Smooth muscle cell (in vitro differentiated cells): ENCODE measurements at regions not wholly inside any gene's neighbourhood (a gene's known extent, or its start where the extent isn't known, plus 50 kb on each side); places are given as distances from the start of the nearest gene placed in this dataset.

Experiments used
- DNase-seq: peaks from one replicate; lab custom pipeline; 2025; ENCODE audit not compliant: unreplicated experiment; lab: John Stamatoyannopoulos, UW
- H2AFZ ChIP-seq: fragments of 200-600 bp; sonication (generic); 2 replicates; pipeline ENCODE4 v1.6.0; 2016; ENCODE audit warnings: antibody characterized with exemption, low read depth, mild to moderate bottlenecking
- H3F3A ChIP-seq: fragments of 200-600 bp; sonication (generic); 2 replicates; pipeline ENCODE4 v1.6.0; 2017; ENCODE audit warnings: antibody characterized with exemption, low read depth
- H3K27ac ChIP-seq: fragments of 200-600 bp; sonication (generic); 2 replicates; pipeline ENCODE4 v1.5.1; 2016; ENCODE audit warnings: low read depth, mild to moderate bottlenecking
- H3K27me3 ChIP-seq: fragments of 200-600 bp; sonication (generic); 2 replicates; pipeline ENCODE4 v1.6.1; 2016; ENCODE audit warnings: low read depth, mild to moderate bottlenecking
- H3K36me3 ChIP-seq: fragments of 200-600 bp; sonication (generic); 2 replicates; pipeline ENCODE4 v1.5.1; 2016; ENCODE audit warnings: low read depth
- H3K4me1 ChIP-seq: fragments of 200-600 bp; sonication (generic); 2 replicates; pipeline ENCODE4 v1.5.1; 2016; ENCODE audit warnings: low read depth
- H3K4me2 ChIP-seq: fragments of 200-600 bp; sonication (generic); 2 replicates; pipeline ENCODE4 v1.6.0; 2016; ENCODE audit warnings: mild to moderate bottlenecking
- H3K4me3 ChIP-seq: fragments of 200-600 bp; sonication (generic); 2 replicates; pipeline ENCODE4 v1.5.1; 2016; ENCODE audit warnings: mild to moderate bottlenecking
- H3K79me2 ChIP-seq: fragments of 200-600 bp; sonication (generic); 2 replicates; pipeline ENCODE4 v1.6.0; 2016; ENCODE audit warnings: low read depth, mild to moderate bottlenecking
- H3K9ac ChIP-seq: fragments of 200-600 bp; sonication (generic); 2 replicates; pipeline ENCODE4 v1.6.0; 2016; ENCODE audit warnings: low read depth
- H3K9me3 ChIP-seq: fragments of 200-600 bp; sonication (generic); replicated peaks from 2 replicates; pipeline ENCODE4 v1.5.1; 2016; ENCODE audit warnings: low read depth
- H4K20me1 ChIP-seq: fragments of 200-600 bp; sonication (generic); 2 replicates; pipeline ENCODE4 v1.6.0; 2016; ENCODE audit warnings: low read depth
- CTCF ChIP-seq: fragments of 200-600 bp; sonication (generic); IDR thresholded peaks from 2 replicates; pipeline ENCODE4 v1.5.1; 2017; ENCODE audit warnings: borderline replicate concordance, mild to moderate bottlenecking, antibody characterized with exemption; ENCODE audit not compliant: insufficient read depth, poor library complexity, severe bottlenecking
- WGBS: methylation state at CpG from one replicate; pipeline ENCODE4 v1.1.7; 2016; ENCODE audit warnings: low lambda C conversion rate; 5-methylcytosine and 5-hydroxymethylcytosine counted together

DNA sequence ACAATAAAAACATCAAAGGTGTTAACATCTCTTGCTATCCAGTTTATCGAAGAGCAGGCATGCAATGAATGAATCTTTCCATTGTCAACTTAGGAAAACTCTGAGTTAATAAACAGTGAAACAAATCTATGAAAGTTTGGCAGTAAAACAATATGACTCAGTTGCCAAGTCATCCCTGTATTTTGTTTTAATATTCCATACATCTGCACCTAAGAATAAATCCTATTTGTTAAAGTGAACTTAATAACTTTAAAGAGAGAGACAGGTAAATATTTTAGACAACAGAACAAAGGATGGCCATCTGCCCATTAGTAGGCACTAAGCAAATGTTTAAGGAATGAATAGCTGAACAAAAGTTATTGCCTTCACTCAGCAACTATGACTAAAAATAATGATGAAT lies 700.5 kb upstream of the CELF2 start:
- no peak for TF ChIP-seq CTCF
- Histone ChIP-seq H3K79me2 (no peaks in the 10 kb centered on the region), H4K20me1 (no peaks in the 10 kb centered on the region), H3K27me3 (no peaks in the 10 kb centered on the region), H3K4me2 (no peak overlapping the region), H3F3A (no peaks in the 10 kb centered on the region), H3K4me3 (no peak overlapping the region), H3K36me3 (no peaks in the 10 kb centered on the region), H2AFZ (no peak overlapping the region), H3K27ac (no peak overlapping the region), H3K9ac (no peak overlapping the region), H3K4me1 (no peaks in the 10 kb centered on the region), H3K9me3 (no peaks in the 10 kb centered on the region)
- 90% methylated on average over 1 of the region's 1 CpG for WGBS
- no peak for DNase-seq

- TF ChIP-seq CTCF = no peak
- no peak for DNase-seq
- Histone ChIP-seq H3K27me3 (no peaks in the 10 kb centered on the region), H3K36me3 (no peaks in the 10 kb centered on the region), H3K4me3 (no peak overlapping the region), H2AFZ (no peak overlapping the region), H4K20me1 (no peaks in the 10 kb centered on the region), H3F3A (no peaks in the 10 kb centered on the region), H3K9ac (no peak overlapping the region), H3K9me3 (no peaks in the 10 kb centered on the region), H3K4me1 (no peaks in the 10 kb centered on the region), H3K79me2 (no peaks in the 10 kb centered on the region), H3K4me2 (no peak overlapping the region), H3K27ac (no peak overlapping the region)
- 88% methylated on average over 1 of the region's 1 CpG for WGBS
Measured at GRCh38 chr10:10318856-10319255, 698.8 kb upstream of the CELF2 start.

- Histone ChIP-seq H3K36me3 (no peaks in the 10 kb centered on the region), H3K27me3 (no peaks in the 10 kb centered on the region), H3F3A (no peaks in the 10 kb centered on the region), H3K27ac (no peak overlapping the region), H3K4me3 (no peak overlapping the region), H3K4me2 (no peak overlapping the region), H2AFZ (no peak overlapping the region), H3K79me2 (no peaks in the 10 kb centered on the region), H3K9ac (no peak overlapping the region), H3K4me1 (no peaks in the 10 kb centered on the region), H4K20me1 (no peaks in the 10 kb centered on the region), H3K9me3 (no peaks in the 10 kb centered on the region)
- 74% methylated on average over 3 of the region's 3 CpGs for WGBS
- no peak for DNase-seq
- TF ChIP-seq CTCF = no peak
Measured at GRCh38 chr10:10320956-10321355, 696.7 kb upstream of the CELF2 start.

DNA sequence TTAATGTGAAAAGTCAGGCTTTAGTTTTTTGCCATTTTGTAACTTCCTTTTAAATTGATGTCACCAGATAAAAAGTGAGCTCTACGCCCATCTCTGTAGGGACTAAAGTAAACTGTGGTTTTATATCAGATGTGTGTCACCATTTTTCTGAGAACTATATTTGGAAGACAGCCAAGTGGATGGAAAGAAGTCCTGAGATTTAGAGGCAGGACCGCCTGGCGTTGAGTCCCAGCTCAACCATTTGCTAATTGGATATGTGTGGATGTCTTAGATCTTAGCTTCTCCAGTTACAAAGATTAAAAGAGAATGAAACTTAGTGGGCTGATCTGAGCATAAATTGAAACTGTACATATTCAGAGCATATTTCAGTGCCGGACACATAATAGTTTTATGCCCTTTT lies 691.6 kb upstream of the CELF2 start:
- no peak overlapping the region for H3K27ac ChIP-seq
- no peak for DNase-seq
- 43% methylated on average over 4 of the region's 4 CpGs for WGBS
- H3K9me3 ChIP-seq = no peaks in the 10 kb centered on the region
- H2AFZ ChIP-seq = no peak overlapping the region
- H3K9ac ChIP-seq = no peak overlapping the region
- no peaks in the 10 kb centered on the region for H3K27me3 ChIP-seq
- TF ChIP-seq CTCF = no peak
- H3K79me2 ChIP-seq = no peaks in the 10 kb centered on the region
- no peaks in the 10 kb centered on the region for H3K4me1 ChIP-seq
- H3K4me2 ChIP-seq = no peak overlapping the region
- no peaks in the 10 kb centered on the region for H3F3A ChIP-seq
- no peaks in the 10 kb centered on the region for H4K20me1 ChIP-seq
- H3K36me3 ChIP-seq = no peaks in the 10 kb centered on the region
- no peak overlapping the region for H3K4me3 ChIP-seq
